ENCODE measurements at regions not wholly inside any gene's neighbourhood (a gene's known extent, or its start where the extent isn't known, plus 50 kb on each side); places are given as distances from the start of the nearest gene placed in this dataset.

- TF ChIP-seq GATA2 (IDR thresholded peaks at IDR 0.05; ENCODE audit: low read depth, low read length) (no peak), GATA3 (IDR thresholded peaks at IDR 0.05; ENCODE audit: low read depth, low read length) (no peak)
These were observed 486.1 kb upstream of the TMEM132C start for GRCh38 chr12:127780881-127781280.

All from SH-SY5Y (cell line).